ENCODE measurements at regions not wholly inside any gene's neighbourhood (a gene's known extent, or its start where the extent isn't known, plus 50 kb on each side); places are given as distances from the start of the nearest gene placed in this dataset.
A peak's percentile ranks its signal among the peaks of the same experiment; 100 is the strongest.
"Not testable (repeated sequence)": the region's sequence is repeated elsewhere in the genome, so short reads cannot be mapped to it uniquely, and the experiment has no call there.

- Histone ChIP-seq H3K27ac (ENCODE audit: low read depth, low read length) (no peak overlapping the region), H3K4me3 (ENCODE audit: low read depth, low read length) (no peak overlapping the region), H3K9me3 (ENCODE audit: control insufficient read depth, insufficient read depth, low read length) (no peaks in the 10 kb centered on the region), H3K4me1 (ENCODE audit: control insufficient read depth, insufficient read depth, low read length) (no peaks in the 10 kb centered on the region), H3K27me3 (ENCODE audit: control insufficient read depth, insufficient read depth, low read length) (no peaks in the 10 kb centered on the region), H3K36me3 (ENCODE audit: control insufficient read depth, insufficient read depth, low read length) (no peaks in the 10 kb centered on the region)
- no CpG with 5 or more reads among the region's 3 CpGs for WGBS (ENCODE audit: insufficient coverage)
- no peak for DNase-seq (ENCODE audit: low read depth in 4 of 6, low spot score in 6 of 6)
Measured at GRCh38 chr2:104975371-104975770, 62.5 kb upstream of the MRPS9 start.

GRCh38 chr2:104975851-104976250 is 62.0 kb upstream of the MRPS9 start:
- H3K36me3 ChIP-seq (ENCODE audit: control insufficient read depth, insufficient read depth, low read length) = no peaks in the 10 kb centered on the region
- H3K4me3 ChIP-seq (ENCODE audit: low read depth, low read length) = no peak overlapping the region
- no peaks in the 10 kb centered on the region for H3K4me1 ChIP-seq (ENCODE audit: control insufficient read depth, insufficient read depth, low read length)
- WGBS (ENCODE audit: insufficient coverage) = no CpG with 5 or more reads among the region's 3 CpGs
- no peak overlapping the region for H3K27ac ChIP-seq (ENCODE audit: low read depth, low read length)
- H3K27me3 ChIP-seq (ENCODE audit: control insufficient read depth, insufficient read depth, low read length) = no peaks in the 10 kb centered on the region
- no peak for DNase-seq (ENCODE audit: low read depth in 4 of 6, low spot score in 6 of 6)
- no peaks in the 10 kb centered on the region for H3K9me3 ChIP-seq (ENCODE audit: control insufficient read depth, insufficient read depth, low read length)

DNA sequence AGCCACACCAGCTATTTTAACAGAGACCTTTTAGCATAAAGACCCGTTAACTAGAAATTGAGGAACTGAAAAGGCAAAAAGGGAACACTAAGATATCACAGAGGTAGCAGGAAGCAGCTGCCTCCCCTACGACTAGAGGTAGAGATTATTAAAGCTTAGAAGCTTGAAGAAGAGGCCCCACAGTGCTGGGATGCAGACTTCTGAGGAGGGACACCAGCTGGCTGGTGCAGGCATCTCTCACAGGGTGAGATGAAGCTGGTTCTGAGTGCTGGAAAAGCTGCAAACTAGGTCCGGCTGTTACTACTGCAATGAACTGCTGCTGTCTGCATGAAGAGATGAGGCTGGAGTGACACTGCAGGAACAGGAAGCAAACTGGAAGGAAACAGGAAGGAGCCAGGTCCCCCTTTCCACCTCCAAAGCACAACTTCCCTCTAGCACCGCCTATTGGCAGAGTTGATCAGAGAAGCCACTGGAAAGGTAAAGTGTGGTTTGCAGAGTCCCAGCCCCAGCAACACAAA is 61.2 kb upstream of the MRPS9 start:
- H3K36me3 ChIP-seq (ENCODE audit: control insufficient read depth, insufficient read depth, low read length) = no peaks in the 10 kb centered on the region
- DNase-seq (ENCODE audit: low read depth in 4 of 6, low spot score in 6 of 6) = peak in 1 of 6 donors; percentile 1
- H3K4me1 ChIP-seq (ENCODE audit: control insufficient read depth, insufficient read depth, low read length) = no peaks in the 10 kb centered on the region
- H3K9me3 ChIP-seq (ENCODE audit: control insufficient read depth, insufficient read depth, low read length) = no peaks in the 10 kb centered on the region
- no peaks in the 10 kb centered on the region for H3K27me3 ChIP-seq (ENCODE audit: control insufficient read depth, insufficient read depth, low read length)
- no peak overlapping the region for H3K27ac ChIP-seq (ENCODE audit: low read depth, low read length)
- WGBS (ENCODE audit: insufficient coverage) = 92% methylated on average over 1 of the region's 4 CpGs
- no peak overlapping the region for H3K4me3 ChIP-seq (ENCODE audit: low read depth, low read length)

GRCh38 chr2:104977958-104978357 is 59.9 kb upstream of the MRPS9 start:
- H3K4me3 ChIP-seq (ENCODE audit: low read depth, low read length) = no peak overlapping the region

DNA sequence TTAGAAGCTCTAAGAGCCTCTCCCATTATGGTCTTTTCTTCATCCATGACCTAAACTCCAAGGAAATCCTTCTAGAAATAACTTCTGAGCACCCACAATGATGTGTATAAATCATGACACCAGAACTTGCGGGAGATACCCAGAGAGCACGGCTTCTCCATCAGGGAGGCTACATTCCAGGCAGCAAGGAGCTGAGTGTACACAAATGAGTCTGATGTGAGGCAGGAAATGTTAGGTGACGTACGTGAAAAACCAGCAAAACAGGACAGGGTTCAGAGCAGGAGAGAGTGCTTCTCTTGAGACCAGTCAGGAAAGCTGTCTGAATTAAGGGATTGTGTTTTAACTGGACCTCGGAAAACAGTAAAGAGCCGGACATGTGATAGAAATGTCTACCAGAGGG is 58.1 kb upstream of the MRPS9 start:
- not testable (repeated sequence) for DNase-seq (ENCODE audit: low read depth in 4 of 6, low spot score in 6 of 6); H3K4me1 ChIP-seq (ENCODE audit: control insufficient read depth, insufficient read depth, low read length); H3K36me3 ChIP-seq (ENCODE audit: control insufficient read depth, insufficient read depth, low read length); H3K9me3 ChIP-seq (ENCODE audit: control insufficient read depth, insufficient read depth, low read length); H3K27ac ChIP-seq (ENCODE audit: low read depth, low read length); H3K27me3 ChIP-seq (ENCODE audit: control insufficient read depth, insufficient read depth, low read length); H3K4me3 ChIP-seq (ENCODE audit: low read depth, low read length)
- WGBS (ENCODE audit: insufficient coverage) = 87% methylated on average over 6 of the region's 6 CpGs

More at GRCh38 chr2:104977958-104978357, 59.9 kb upstream of the MRPS9 start:
- Histone ChIP-seq H3K4me1 (ENCODE audit: control insufficient read depth, insufficient read depth, low read length) (no peaks in the 10 kb centered on the region), H3K9me3 (ENCODE audit: control insufficient read depth, insufficient read depth, low read length) (no peaks in the 10 kb centered on the region), H3K36me3 (ENCODE audit: control insufficient read depth, insufficient read depth, low read length) (no peaks in the 10 kb centered on the region), H3K27me3 (ENCODE audit: control insufficient read depth, insufficient read depth, low read length) (no peaks in the 10 kb centered on the region), H3K27ac (ENCODE audit: low read depth, low read length) (no peak overlapping the region)
- DNase-seq (ENCODE audit: low read depth in 4 of 6, low spot score in 6 of 6) = no peak
- no CpG with 5 or more reads among the region's 1 CpG for WGBS (ENCODE audit: insufficient coverage)

GRCh38 chr2:104982111-104982510 is 55.8 kb upstream of the MRPS9 start:
- no peak overlapping the region for H3K27ac ChIP-seq (ENCODE audit: low read depth, low read length)
- no peaks in the 10 kb centered on the region for H3K4me1 ChIP-seq (ENCODE audit: control insufficient read depth, insufficient read depth, low read length)
- WGBS (ENCODE audit: insufficient coverage) = 95% methylated on average over 4 of the region's 7 CpGs
- DNase-seq (ENCODE audit: low read depth in 4 of 6, low spot score in 6 of 6) = no peak
- H3K27me3 ChIP-seq (ENCODE audit: control insufficient read depth, insufficient read depth, low read length) = no peaks in the 10 kb centered on the region
- H3K4me3 ChIP-seq (ENCODE audit: low read depth, low read length) = no peak overlapping the region
- no peaks in the 10 kb centered on the region for H3K9me3 ChIP-seq (ENCODE audit: control insufficient read depth, insufficient read depth, low read length)
- H3K36me3 ChIP-seq (ENCODE audit: control insufficient read depth, insufficient read depth, low read length) = no peaks in the 10 kb centered on the region

Data from spinal cord (tissue), 9 donors.